Fibroblast of lung (primary cell): ENCODE measurements at regions not wholly inside any gene's neighbourhood (a gene's known extent, or its start where the extent isn't known, plus 50 kb on each side); places are given as distances from the start of the nearest gene placed in this dataset.

Experiments used
- DNase-seq, 2 donors: peaks; one replicate each; pipeline versions ENCODE4 v3.0.0 to v3.0.0-alpha.2; 2010; ENCODE audit warnings: low read depth in 2 of 2
- H2AFZ ChIP-seq: 2 replicates; pipeline ENCODE4 v1.5.1; 2012; ENCODE audit warnings: low read length, control low read depth, inconsistent platforms
- H3K27ac ChIP-seq: 2 replicates; pipeline ENCODE4 v1.5.1; 2011; ENCODE audit warnings: low read length, control low read depth; ENCODE audit not compliant: insufficient read depth
- H3K27me3 ChIP-seq: 2 replicates; pipeline ENCODE4 v1.5.1; 2011; ENCODE audit warnings: mild to moderate bottlenecking, low read length; ENCODE audit not compliant: control insufficient read depth, insufficient read depth
- H3K36me3 ChIP-seq: 2 replicates; pipeline ENCODE4 v1.5.1; 2011; ENCODE audit warnings: low read length; ENCODE audit not compliant: control insufficient read depth, insufficient read depth
- H3K4me1 ChIP-seq: 2 replicates; pipeline ENCODE4 v1.5.1; 2011; ENCODE audit warnings: low read length; ENCODE audit not compliant: control insufficient read depth, insufficient read depth; ENCODE audit errors: extremely low read depth
- H3K4me2 ChIP-seq: 2 replicates; pipeline ENCODE4 v1.5.1; 2011; ENCODE audit warnings: low read length, control low read depth; ENCODE audit not compliant: insufficient read depth; ENCODE audit errors: extremely low read depth
- H3K4me3 ChIP-seq, 4 experiments: fragments of 200-600 bp in 1 of 4; sonication (generic) in 1 of 4; replicated peaks in 1 of 4; 2 replicates each; pipeline ENCODE4 v1.5.1; 2011 to 2016; ENCODE audit warnings: low read length in 4 of 4, low read depth in 3 of 4, mild to moderate bottlenecking in 3 of 4, control low read depth in 2 of 4, inconsistent platforms in 1 of 4, mixed read lengths in 1 of 4; ENCODE audit not compliant: insufficient read depth in 1 of 4; ENCODE audit errors: control extremely low read depth in 1 of 4
- H3K79me2 ChIP-seq: 2 replicates; pipeline ENCODE4 v1.5.1; 2012; ENCODE audit warnings: mild to moderate bottlenecking, low read length, inconsistent platforms; ENCODE audit not compliant: control insufficient read depth, insufficient read depth
- H3K9ac ChIP-seq: 2 replicates; pipeline ENCODE4 v1.5.1; 2011; ENCODE audit warnings: mild to moderate bottlenecking, low read length, control low read depth; ENCODE audit not compliant: insufficient read depth
- H3K9me3 ChIP-seq: 2 replicates; pipeline ENCODE4 v1.5.1; 2012; ENCODE audit warnings: low read depth, low read length; ENCODE audit not compliant: control insufficient read depth, insufficient read depth
- H4K20me1 ChIP-seq: 2 replicates; pipeline ENCODE4 v1.5.1; 2011; ENCODE audit warnings: low read length; ENCODE audit not compliant: control insufficient read depth, insufficient read depth; ENCODE audit errors: extremely low read depth
- EZH2 ChIP-seq: IDR thresholded peaks from 2 replicates; pipeline ENCODE4 v1.5.1; 2012; ENCODE audit warnings: low read length, control low read depth, mild to moderate bottlenecking; ENCODE audit errors: missing control alignments
- TF ChIP-seq, protein P1 (sequence below), 2 donors: IDR thresholded peaks in 1 of 2; conservative IDR thresholded peaks in 1 of 2; 1 replicate in 1 of 2; 2 replicates in 1 of 2; pipeline ENCODE4 v1.5.1; 2011 to 2012; ENCODE audit warnings: low read length in 2 of 2, control low read depth in 1 of 2, inconsistent platforms in 1 of 2, low read depth in 1 of 2, mild to moderate bottlenecking in 1 of 2

DNA sequence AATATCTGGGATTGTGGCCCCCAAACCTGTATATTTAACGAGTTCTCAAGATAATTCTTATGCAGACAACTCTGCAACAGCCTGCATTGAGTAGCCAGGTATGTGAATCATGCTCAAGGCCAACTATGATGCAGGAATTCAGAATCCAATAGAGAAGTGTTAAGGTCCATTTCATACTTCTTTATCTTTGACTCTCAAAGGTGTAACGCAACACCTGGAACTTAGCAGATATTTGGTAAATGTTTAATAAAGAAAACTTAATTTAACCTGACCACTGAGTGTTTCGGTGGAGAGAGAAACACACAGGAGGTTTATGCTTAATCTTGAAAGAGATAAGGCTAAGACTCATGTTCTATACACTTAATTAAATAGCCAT lies 156.5 kb upstream of the PLEKHG7 start:
- no peaks in the 10 kb centered on the region for H3K36me3 ChIP-seq
- no peak for DNase-seq
- no peaks in the 10 kb centered on the region for H3K9me3 ChIP-seq
- H3K4me2 ChIP-seq = no peak overlapping the region
- H3K27ac ChIP-seq = no peak overlapping the region
- H3K79me2 ChIP-seq = no peaks in the 10 kb centered on the region
- H3K27me3 ChIP-seq = no peaks in the 10 kb centered on the region
- H3K4me1 ChIP-seq = no peaks in the 10 kb centered on the region
- H3K9ac ChIP-seq = no peak overlapping the region
- H3K4me3 ChIP-seq = no peak overlapping the region
- H2AFZ ChIP-seq = no peak overlapping the region
- TF ChIP-seq, protein P1, sequence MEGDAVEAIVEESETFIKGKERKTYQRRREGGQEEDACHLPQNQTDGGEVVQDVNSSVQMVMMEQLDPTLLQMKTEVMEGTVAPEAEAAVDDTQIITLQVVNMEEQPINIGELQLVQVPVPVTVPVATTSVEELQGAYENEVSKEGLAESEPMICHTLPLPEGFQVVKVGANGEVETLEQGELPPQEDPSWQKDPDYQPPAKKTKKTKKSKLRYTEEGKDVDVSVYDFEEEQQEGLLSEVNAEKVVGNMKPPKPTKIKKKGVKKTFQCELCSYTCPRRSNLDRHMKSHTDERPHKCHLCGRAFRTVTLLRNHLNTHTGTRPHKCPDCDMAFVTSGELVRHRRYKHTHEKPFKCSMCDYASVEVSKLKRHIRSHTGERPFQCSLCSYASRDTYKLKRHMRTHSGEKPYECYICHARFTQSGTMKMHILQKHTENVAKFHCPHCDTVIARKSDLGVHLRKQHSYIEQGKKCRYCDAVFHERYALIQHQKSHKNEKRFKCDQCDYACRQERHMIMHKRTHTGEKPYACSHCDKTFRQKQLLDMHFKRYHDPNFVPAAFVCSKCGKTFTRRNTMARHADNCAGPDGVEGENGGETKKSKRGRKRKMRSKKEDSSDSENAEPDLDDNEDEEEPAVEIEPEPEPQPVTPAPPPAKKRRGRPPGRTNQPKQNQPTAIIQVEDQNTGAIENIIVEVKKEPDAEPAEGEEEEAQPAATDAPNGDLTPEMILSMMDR (conservative IDR thresholded peaks at IDR 0.05 in 1 of 2, IDR thresholded peaks at IDR 0.05 in 1 of 2; ENCODE audit: low read depth in 1 of 2, low read length in 2 of 2) = no peak
- no peak for TF ChIP-seq EZH2
- no peaks in the 10 kb centered on the region for H4K20me1 ChIP-seq

DNA sequence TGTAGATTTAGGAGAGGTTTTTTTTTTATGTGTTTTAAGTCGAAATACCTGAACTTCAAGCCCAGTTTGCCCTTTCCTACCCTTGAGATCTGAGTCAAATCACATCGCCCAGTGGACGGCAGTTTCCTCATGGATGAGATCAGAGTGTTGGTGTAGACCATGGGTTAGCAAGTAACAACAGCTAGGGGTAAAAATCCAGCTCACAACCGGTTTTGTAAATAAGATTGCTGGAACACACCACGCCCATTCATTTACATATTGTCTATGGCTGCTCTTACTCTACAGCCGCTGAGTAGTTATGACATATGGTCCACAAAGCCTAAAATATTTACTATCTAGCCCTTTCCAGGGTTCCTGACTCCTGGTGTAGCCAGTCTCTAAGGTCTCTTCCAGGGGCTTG lies 158.5 kb upstream of the PLEKHG7 start:
- TF ChIP-seq, protein P1 (conservative IDR thresholded peaks at IDR 0.05 in 1 of 2, IDR thresholded peaks at IDR 0.05 in 1 of 2; ENCODE audit: low read depth in 1 of 2, low read length in 2 of 2) = no peak
- no peak for TF ChIP-seq EZH2
- Histone ChIP-seq H3K4me2 (no peak overlapping the region), H3K4me1 (no peaks in the 10 kb centered on the region), H4K20me1 (no peaks in the 10 kb centered on the region), H3K27ac (no peak overlapping the region), H3K9me3 (no peaks in the 10 kb centered on the region), H3K27me3 (no peaks in the 10 kb centered on the region), H3K4me3 (no peak overlapping the region), H3K9ac (no peak overlapping the region), H2AFZ (no peak overlapping the region), H3K36me3 (no peaks in the 10 kb centered on the region), H3K79me2 (no peaks in the 10 kb centered on the region)
- no peak for DNase-seq

DNA sequence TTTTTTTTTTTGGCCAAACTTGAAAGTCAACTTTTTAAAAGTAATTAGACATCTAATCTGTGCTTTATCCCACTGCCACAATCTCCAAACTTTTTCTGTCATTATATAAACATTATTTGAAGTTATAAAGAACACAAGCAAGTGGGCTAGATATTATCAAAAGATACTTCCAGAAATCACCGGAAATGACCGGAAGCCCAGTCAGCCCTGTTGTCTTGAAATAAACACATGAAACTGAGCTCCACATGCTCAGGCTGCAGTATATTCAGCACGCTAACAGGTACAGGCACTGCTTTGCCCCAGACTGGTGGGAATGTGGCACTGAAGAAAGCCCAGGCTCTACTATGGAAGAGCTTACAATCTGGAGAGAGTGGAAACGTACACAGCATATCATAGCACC lies 158.9 kb upstream of the PLEKHG7 start:
- Histone ChIP-seq H3K4me3 (no peak overlapping the region), H3K27ac (no peak overlapping the region), H3K36me3 (no peaks in the 10 kb centered on the region), H3K79me2 (no peaks in the 10 kb centered on the region), H3K4me1 (no peaks in the 10 kb centered on the region), H2AFZ (peak overlapping the region; percentile 65), H4K20me1 (no peaks in the 10 kb centered on the region), H3K4me2 (no peak overlapping the region), H3K27me3 (no peaks in the 10 kb centered on the region), H3K9ac (no peak overlapping the region), H3K9me3 (no peaks in the 10 kb centered on the region)
- TF ChIP-seq EZH2 = no peak
- TF ChIP-seq, protein P1 (conservative IDR thresholded peaks at IDR 0.05 in 1 of 2, IDR thresholded peaks at IDR 0.05 in 1 of 2; ENCODE audit: low read depth in 1 of 2, low read length in 2 of 2) = no peak
- DNase-seq = no peak
